H9 (cell line): ENCODE measurements at regions not wholly inside any gene's neighbourhood (a gene's known extent, or its start where the extent isn't known, plus 50 kb on each side); places are given as distances from the start of the nearest gene placed in this dataset.

Experiments
- DNase-seq: peaks from one replicate; pipeline ENCODE4 v3.0.0-alpha.2; 2017
- H2AFZ ChIP-seq: one replicate; pipeline ENCODE4 v1.6.1; 2013; ENCODE audit warnings: mild to moderate bottlenecking, low read length, control low read depth, moderate library complexity
- H2AK5ac ChIP-seq: 2 replicates; pipeline ENCODE4 v1.6.1; 2013; ENCODE audit warnings: low read length, control low read depth, mixed read lengths; ENCODE audit not compliant: insufficient read length
- H2BK120ac ChIP-seq: one replicate; pipeline ENCODE4 v1.6.1; 2013; ENCODE audit warnings: low read depth, mild to moderate bottlenecking, low read length, control low read depth, inconsistent platforms; ENCODE audit not compliant: poor library complexity, severe bottlenecking
- H2BK12ac ChIP-seq: 2 replicates; pipeline ENCODE4 v1.6.1; 2013; ENCODE audit warnings: low read length, control low read depth, mixed read lengths, low read depth; ENCODE audit not compliant: insufficient read length
- H2BK15ac ChIP-seq: 2 replicates; pipeline ENCODE4 v1.6.1; 2013; ENCODE audit warnings: low read depth, low read length, control low read depth
- H2BK20ac ChIP-seq: one replicate; pipeline ENCODE4 v1.6.1; 2013; ENCODE audit warnings: low read depth, mild to moderate bottlenecking, low read length, control low read depth, inconsistent platforms; ENCODE audit not compliant: poor library complexity, severe bottlenecking
- H2BK5ac ChIP-seq: 2 replicates; pipeline ENCODE4 v1.6.1; 2013; ENCODE audit warnings: low read length, control low read depth, mixed read lengths; ENCODE audit not compliant: insufficient read length
- H3K14ac ChIP-seq: 2 replicates; pipeline ENCODE4 v1.6.1; 2013; ENCODE audit warnings: low read length, control low read depth; ENCODE audit not compliant: insufficient read depth
- H3K18ac ChIP-seq: 2 replicates; pipeline ENCODE4 v1.6.1; 2013; ENCODE audit warnings: low read depth, mild to moderate bottlenecking, mixed read lengths, low read length, control low read depth; ENCODE audit not compliant: insufficient read length
- H3K23ac ChIP-seq: 2 replicates; pipeline ENCODE4 v1.6.1; 2013; ENCODE audit warnings: low read length, control low read depth, mixed read lengths, low read depth; ENCODE audit not compliant: insufficient read length
- H3K23me2 ChIP-seq: 2 replicates; pipeline ENCODE4 v1.6.1; 2013; ENCODE audit warnings: low read depth, mild to moderate bottlenecking, mixed read lengths, low read length, control low read depth; ENCODE audit not compliant: insufficient read length, poor library complexity, severe bottlenecking
- H3K27ac ChIP-seq: 2 replicates; pipeline ENCODE4 v1.5.1; 2013; ENCODE audit warnings: low read length, control low read depth, mixed read lengths, low read depth; ENCODE audit not compliant: insufficient read length
- H3K27me3 ChIP-seq: 2 replicates; pipeline ENCODE4 v1.6.1; 2013; ENCODE audit warnings: low read length, control low read depth, inconsistent platforms; ENCODE audit not compliant: insufficient read depth
- H3K4ac ChIP-seq: 2 replicates; pipeline ENCODE4 v1.6.1; 2013; ENCODE audit warnings: low read depth, mild to moderate bottlenecking, control low read depth, inconsistent platforms, low read length, moderate library complexity
- H3K4me1 ChIP-seq: 2 replicates; pipeline ENCODE4 v1.6.1; 2013; ENCODE audit warnings: low read length, control low read depth, inconsistent platforms; ENCODE audit not compliant: insufficient read depth
- H3K4me2 ChIP-seq: 2 replicates; pipeline ENCODE4 v1.6.1; 2013; ENCODE audit warnings: low read length, control low read depth, mixed read lengths; ENCODE audit not compliant: insufficient read length, insufficient read depth
- H3K56ac ChIP-seq: 2 replicates; pipeline ENCODE4 v1.6.1; 2013; ENCODE audit warnings: low read depth, mild to moderate bottlenecking, mixed read lengths, low read length, control low read depth; ENCODE audit not compliant: insufficient read length
- H3K79me1 ChIP-seq: 2 replicates; pipeline ENCODE4 v1.6.1; 2013; ENCODE audit warnings: low read depth, mild to moderate bottlenecking, moderate library complexity, low read length, control low read depth, inconsistent platforms; ENCODE audit not compliant: insufficient read depth, poor library complexity, severe bottlenecking
- H3K79me2 ChIP-seq: 2 replicates; pipeline ENCODE4 v1.6.1; 2013; ENCODE audit warnings: low read length, control low read depth, inconsistent platforms; ENCODE audit not compliant: insufficient read depth
- H3K9ac ChIP-seq: 2 replicates; pipeline ENCODE4 v1.6.1; 2013; ENCODE audit warnings: low read length, control low read depth, mixed read lengths; ENCODE audit not compliant: insufficient read length; ENCODE audit errors: extremely low read depth
- H3K9me3 ChIP-seq: one replicate; pipeline ENCODE4 v1.6.1; 2013; ENCODE audit warnings: low read depth, low read length, inconsistent platforms; ENCODE audit not compliant: control insufficient read depth
- H3T11ph ChIP-seq: one replicate; pipeline ENCODE4 v1.6.1; 2013; ENCODE audit warnings: mild to moderate bottlenecking, low read length, control low read depth, inconsistent platforms
- H4K20me1 ChIP-seq: one replicate; pipeline ENCODE4 v1.6.1; 2013; ENCODE audit not compliant: control insufficient read depth, insufficient read length, insufficient read depth
- H4K5ac ChIP-seq: 2 replicates; pipeline ENCODE4 v1.6.1; 2013; ENCODE audit warnings: low read depth, mild to moderate bottlenecking, mixed read lengths, low read length, control low read depth; ENCODE audit not compliant: insufficient read length
- H4K8ac ChIP-seq: replicated peaks from 2 replicates; pipeline ENCODE4 v1.6.1; 2013; ENCODE audit warnings: low read length, control low read depth, mixed read lengths, low read depth; ENCODE audit not compliant: insufficient read length
- H4K91ac ChIP-seq: 2 replicates; pipeline ENCODE4 v1.6.1; 2013; ENCODE audit warnings: low read depth, mild to moderate bottlenecking, moderate library complexity, mixed read lengths, low read length, control low read depth; ENCODE audit not compliant: insufficient read length
- H3K27ac Mint-ChIP-seq, 3 experiments: 2 replicates in 2 of 3; 3 replicates in 1 of 3; pipeline ENCODE4 v1.8.0; 2020 to 2021; ENCODE audit warnings: mixed read lengths in 3 of 3, mild to moderate bottlenecking in 1 of 3, moderate library complexity in 1 of 3
- H3K27me3 Mint-ChIP-seq: 2 replicates; pipeline ENCODE4 v1.8.0; 2021; ENCODE audit warnings: low read depth, mild to moderate bottlenecking, moderate library complexity, mixed read lengths
- H3K36me3 Mint-ChIP-seq, 3 experiments: 2 replicates in 2 of 3; 3 replicates in 1 of 3; pipeline ENCODE4 v1.8.0; 2020 to 2021; ENCODE audit warnings: low read depth in 3 of 3, mixed read lengths in 3 of 3; ENCODE audit not compliant: insufficient read depth in 1 of 3
- H3K4me1 Mint-ChIP-seq, 2 experiments: 2 replicates each; pipeline ENCODE4 v1.8.0; 2020; ENCODE audit warnings: mixed read lengths in 2 of 2
- H3K4me3 Mint-ChIP-seq, 2 experiments: 2 replicates in 1 of 2; 3 replicates in 1 of 2; pipeline ENCODE4 v1.8.0; 2020 to 2021; ENCODE audit warnings: mild to moderate bottlenecking in 2 of 2, mixed read lengths in 2 of 2, moderate library complexity in 1 of 2
- H3K9me3 Mint-ChIP-seq, 2 experiments: 2 replicates in 1 of 2; 3 replicates in 1 of 2; pipeline ENCODE4 v1.8.0; 2020; ENCODE audit warnings: mild to moderate bottlenecking in 2 of 2, mixed read lengths in 2 of 2, moderate library complexity in 1 of 2
- CTCF ChIP-seq: fragments of 200-600 bp; sonication (generic); conservative IDR thresholded peaks from 3 replicates; pipeline ENCODE4 v1.8.0; 2021; ENCODE audit warnings: antibody characterized with exemption, mild to moderate bottlenecking
- WGBS: extraction: QIAGEN DNeasy Blood & Tissue Kit; methylation state at CpG from one replicate; pipeline ENCODE4 v1.1.7; 2013; ENCODE audit warnings: missing lambda C conversion rate, low lambda C conversion rate, mixed read lengths; ENCODE audit not compliant: insufficient read length; ENCODE audit errors: extremely low coverage; 5-methylcytosine and 5-hydroxymethylcytosine counted together

- Histone ChIP-seq H2BK15ac (no peak overlapping the region), H3K4ac (no peak overlapping the region), H2BK5ac (no peak overlapping the region), H4K8ac (no peak overlapping the region), H4K20me1 (no peaks in the 10 kb centered on the region), H3K4me2 (no peak overlapping the region), H3K14ac (no peak overlapping the region), H3K9ac (no peak overlapping the region), H2AFZ (no peak overlapping the region), H3K27me3 (no peaks in the 10 kb centered on the region), H2BK120ac (no peak overlapping the region), H3K23me2 (no peaks in the 10 kb centered on the region), H2AK5ac (no peak overlapping the region), H3K9me3 (no peaks in the 10 kb centered on the region), H3K79me2 (no peaks in the 10 kb centered on the region), H4K5ac (no peak overlapping the region), H2BK12ac (no peak overlapping the region), H3K79me1 (no peaks in the 10 kb centered on the region), H3K56ac (no peak overlapping the region), H3K27ac (no peak overlapping the region), H3T11ph (no peak overlapping the region), H3K4me1 (no peaks in the 10 kb centered on the region), H3K18ac (no peak overlapping the region), H2BK20ac (no peak overlapping the region), H4K91ac (no peak overlapping the region), H3K23ac (no peak overlapping the region)
- Mint-ChIP-seq H3K4me1 (no peaks in the 10 kb centered on the region; a peak in 1 of 4 replicates), H3K27me3 (no peaks in the 10 kb centered on the region), H3K9me3 (peaks cover 3 to 4% of the 10 kb centered on the region in 2 experiments; a peak in 4 of 5 replicates), H3K27ac (no peak overlapping the region), H3K36me3 (peaks cover 0 to 7% (median 0%) of the 10 kb centered on the region in 3 experiments; a peak in 2 of 7 replicates), H3K4me3 (no peak overlapping the region)
- WGBS: no CpG with 5 or more reads among the region's 3 CpGs
- DNase-seq: no peak
- no peak for TF ChIP-seq CTCF
These were observed 133.1 kb upstream of the CRIM1 start for GRCh38 chr2:36222485-36222884.
